HG03039 (cell line): ENCODE measurements at regions not wholly inside any gene's neighbourhood (a gene's known extent, or its start where the extent isn't known, plus 50 kb on each side); places are given as distances from the start of the nearest gene placed in this dataset.
A peak's percentile ranks its signal among the peaks of the same experiment; 100 is the strongest.

ENCODE experiments used
- ATAC-seq: cut with Tn5 transposase; IDR thresholded peaks from one replicate; pipeline ENCODE4 v1.9.1; 2021; ENCODE audit warnings: mild to moderate bottlenecking, moderate library complexity; ENCODE audit not compliant: unreplicated experiment

DNA sequence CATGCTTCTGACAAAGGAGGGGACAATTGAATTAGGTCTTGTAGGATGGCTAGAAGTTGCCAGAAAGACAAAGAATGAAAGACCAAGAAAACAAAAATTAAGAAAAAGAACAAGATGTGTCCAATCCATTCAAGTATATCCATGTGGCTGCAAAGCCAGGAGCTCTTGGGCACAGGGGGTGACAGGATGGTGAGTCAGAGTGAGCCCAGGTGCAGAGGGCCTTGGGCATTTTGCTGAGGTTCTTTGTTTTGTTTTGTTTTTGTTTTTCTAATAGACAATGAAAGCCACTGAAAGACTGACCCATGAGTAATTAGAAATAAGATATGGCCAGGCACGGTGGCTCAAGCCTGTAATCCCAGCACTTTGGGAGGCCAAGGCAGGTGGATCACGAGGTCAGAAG, 104.6 kb upstream of the KLHL29 start:
- no peak for ATAC-seq

DNA sequence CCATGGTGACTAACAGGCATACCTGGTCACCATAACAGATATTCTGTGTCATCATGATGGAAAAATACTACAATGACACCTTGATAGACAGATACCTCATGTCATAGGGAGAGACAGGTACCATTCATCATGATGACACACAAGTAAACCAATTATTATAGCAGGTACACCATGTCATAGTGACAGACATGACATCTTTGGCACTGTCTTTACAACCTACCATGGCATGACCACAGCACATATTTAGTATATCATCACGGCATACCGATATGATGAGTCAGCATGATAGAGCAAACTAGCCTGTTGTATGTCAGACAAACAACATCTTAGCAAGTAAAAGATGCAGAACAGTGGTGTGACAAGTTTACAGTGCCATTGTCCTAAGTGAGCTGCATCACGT, 101.3 kb upstream of the KLHL29 start:
- ATAC-seq: no peak

DNA sequence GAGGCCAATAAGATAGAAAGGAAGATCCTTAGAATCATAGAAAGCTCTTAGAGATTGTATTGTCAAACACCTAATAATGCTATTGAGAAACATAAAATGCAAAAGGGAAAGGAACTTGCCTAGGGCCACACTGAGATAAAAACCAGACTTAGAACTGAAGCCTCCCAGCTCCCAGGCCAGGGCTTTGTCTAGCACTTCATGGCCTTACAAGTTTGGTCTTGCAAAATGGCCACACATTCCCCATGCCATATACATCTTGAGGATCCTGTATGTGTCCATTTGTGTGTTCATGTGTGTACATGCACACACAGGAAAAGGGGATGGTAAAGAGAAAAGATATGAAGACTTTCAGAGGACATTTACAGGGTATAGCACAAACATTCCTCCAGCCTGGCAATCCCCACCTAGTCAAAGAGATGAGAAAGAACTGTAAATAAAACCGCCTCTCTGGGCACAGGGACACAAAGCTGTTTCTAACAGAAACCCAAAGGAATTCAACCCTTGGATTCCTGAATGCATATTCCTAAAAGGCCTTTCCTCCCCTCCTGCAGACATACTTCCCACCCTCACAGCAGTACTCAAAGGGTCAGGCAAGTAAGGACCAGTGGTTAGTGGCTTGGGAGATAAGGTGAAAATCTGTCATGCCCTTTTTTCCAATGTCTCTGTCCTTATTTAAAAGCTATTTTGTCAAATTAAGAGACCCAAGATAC, 99.7 kb upstream of the KLHL29 start:
- no peak for ATAC-seq

DNA sequence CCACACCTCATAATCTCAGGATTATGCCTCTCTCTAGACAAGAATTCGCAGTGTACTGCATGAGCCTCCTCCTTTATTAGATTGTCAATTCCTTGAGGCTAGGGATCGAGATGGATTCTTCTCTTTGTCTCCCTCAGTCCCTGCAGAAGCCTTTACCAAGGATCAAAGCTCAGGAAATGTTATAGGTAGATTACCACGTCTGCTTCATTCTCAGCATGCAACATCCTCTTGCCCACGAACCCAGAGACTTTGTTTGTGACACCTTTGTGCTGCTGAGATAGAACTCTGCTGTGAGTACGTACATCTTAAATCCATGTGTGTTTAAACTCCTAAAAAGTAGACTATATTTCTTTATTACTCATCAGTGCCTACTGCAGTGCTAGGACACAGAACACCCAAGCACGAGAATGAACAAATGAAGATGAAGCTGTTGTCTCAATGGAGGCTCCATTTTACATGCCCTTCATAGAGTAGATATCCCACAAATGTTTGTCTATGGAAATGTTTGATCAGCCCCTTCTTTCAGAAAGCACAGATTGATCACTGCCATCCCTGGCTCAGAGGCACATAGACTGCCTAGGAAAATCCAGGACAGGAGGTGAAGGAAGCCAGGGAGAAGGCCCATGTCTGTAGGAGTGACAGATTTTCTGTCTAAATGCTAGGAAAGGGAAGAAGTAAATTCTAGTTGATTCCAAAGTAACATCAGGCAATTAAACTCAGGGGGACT, 98.8 kb upstream of the KLHL29 start:
- no peak for ATAC-seq

DNA sequence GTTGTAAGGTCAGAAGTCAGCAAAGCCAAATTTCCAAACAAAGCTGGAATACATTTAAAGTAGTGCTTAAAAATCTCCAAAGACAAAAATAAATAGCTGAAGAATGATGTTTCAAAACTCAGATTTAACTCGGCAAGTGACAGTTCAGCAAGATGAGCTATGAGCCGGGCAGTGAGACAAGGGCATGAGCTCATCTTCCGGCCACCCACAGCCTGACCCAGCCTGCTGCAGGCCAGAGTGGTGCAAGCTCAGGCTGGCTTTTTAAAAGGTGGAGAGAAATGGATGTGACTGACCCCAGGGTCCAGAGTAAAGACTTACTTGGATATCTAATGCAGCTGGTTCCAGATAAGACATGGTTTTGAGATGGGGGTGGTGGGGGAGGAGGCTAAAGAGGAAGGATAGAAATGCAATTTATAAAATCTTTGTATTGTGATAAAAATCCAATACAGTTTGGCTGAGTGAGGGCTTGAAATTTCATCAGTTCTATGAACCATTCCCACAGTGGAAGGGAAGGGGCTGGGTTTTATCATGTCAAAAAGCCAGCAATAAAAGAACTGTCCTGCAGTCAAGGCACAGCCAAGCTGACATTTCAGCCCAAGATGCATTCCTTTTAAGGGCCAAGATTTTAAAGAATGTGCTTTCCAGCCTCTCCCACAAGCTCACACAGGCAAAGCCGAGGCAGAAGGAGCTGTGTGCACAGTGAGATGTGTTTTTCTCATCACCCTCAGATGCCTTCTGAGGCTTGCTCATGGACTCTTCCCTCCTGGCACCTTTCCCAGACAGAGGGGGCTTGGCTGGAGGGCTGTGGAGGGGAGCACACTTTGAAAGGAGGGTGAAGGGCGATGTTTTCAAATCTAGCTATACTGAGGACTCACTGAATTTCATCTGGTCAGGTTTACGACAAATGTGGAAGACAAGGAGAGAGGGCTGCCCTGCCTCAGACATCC, 97.9 kb upstream of the KLHL29 start:
- no peak for ATAC-seq

DNA sequence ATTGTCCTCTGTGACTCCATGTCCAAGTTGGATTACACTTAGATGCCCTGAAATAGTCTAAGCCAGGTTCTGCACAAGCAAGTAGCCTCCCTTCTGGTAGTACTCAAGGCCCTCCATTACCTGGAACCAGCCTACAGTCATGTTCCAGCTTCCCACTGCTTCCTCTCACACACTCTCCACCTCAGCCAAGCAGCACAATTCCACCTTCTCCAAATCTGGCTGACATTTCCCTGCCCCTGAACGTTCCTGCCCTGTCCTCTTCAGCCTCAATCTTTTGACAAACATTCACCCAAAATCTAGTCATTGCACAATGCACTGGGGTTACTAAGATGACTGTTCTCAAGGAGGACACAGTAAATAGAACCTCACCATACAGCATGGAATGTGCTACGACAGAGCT, 95.3 kb upstream of the KLHL29 start:
- ATAC-seq: no peak

DNA sequence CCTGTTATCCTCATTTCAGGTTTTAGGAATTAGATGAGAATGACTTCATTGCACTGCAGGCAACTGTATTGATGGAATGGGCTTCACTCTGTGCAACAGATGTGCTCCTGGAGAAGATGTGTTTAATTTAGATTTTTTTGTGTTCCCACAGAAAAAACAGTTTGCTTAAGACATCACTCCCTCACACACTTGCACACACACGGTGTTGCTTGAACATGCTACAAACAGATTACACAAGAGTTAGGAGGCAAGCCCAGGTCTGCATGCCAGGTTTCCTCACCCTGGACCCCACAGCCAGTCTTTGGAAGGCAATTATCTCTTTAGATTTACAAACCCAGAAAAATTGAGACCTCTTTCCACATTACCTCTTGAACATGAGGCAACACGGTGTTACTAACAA, 93.7 kb upstream of the KLHL29 start:
- no peak for ATAC-seq

DNA sequence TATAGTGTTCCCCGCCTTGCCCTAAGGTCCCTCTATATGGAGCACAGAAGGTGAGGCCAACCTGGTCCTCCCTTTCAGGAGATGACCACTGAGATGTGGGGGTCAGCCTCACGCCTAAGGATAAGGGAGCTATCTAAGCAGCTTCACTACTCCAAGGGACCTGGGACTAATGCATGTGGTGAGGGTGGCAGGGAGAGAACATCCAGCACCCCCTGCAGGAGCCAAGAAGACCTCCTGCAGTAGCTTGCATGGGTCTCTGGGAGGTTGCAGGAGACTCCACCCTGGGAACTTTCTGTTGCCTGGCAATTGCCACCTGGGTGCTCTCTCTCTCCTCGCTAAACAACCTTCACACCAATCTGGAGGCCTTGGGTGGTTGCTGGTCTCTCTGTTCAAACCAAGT, 93.0 kb upstream of the KLHL29 start:
- no peak for ATAC-seq

DNA sequence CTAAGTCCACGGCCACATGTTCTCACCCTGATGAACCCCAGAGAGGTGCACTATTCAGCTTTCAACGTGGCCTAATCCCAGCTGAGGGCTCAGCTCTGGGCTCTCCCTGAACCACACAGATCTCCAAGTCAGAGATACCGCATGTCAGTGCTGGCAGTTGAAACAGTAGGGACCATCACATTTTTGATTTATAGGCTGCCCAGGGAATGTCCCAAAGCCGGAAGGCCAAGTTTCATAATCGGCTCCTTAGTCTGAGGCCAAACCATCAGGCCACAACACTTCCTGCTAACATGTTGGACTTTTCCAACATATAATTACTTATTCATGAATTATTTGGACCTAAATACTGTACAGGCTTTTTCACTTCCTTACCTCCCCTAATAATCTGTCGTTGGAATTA, 91.9 kb upstream of the KLHL29 start:
- ATAC-seq: no peak

DNA sequence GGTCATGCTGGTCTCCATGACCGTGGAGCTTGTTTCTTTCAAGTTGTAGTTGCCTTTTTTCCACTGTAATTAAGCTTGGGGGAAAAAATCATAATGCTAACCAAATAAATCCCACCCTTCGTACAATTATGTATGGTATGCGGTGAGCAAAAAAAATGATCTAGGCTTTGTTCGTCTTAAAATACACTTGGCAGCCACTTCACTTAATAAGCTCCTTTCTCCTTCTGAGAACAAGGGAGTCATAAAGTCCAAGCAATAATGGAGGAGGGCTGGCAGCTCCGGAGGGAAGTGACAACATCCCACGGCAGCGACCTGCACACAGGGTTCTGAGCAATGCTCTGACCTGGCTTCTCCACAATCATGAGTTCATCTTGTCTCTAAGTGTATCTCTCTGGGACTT, 91.2 kb upstream of the KLHL29 start:
- ATAC-seq: no peak

DNA sequence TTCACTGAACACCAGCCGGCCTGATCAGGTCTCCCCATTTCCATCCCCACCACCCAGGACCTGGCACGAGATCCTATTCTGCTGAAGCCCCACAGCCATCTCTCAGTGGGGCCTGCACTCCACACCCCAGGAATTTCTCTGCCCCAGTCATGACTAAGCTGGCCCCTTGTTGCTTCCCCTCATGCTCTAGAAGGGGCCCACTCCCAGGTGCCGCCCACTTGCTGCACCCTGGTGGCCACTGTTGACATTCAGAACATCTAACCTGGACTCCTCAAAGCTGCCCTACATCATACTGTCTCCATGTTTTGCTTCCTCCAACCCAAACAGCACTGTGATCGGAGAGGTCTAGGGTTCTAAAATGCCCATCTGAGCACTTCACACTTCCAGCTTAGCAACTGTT, 90.7 kb upstream of the KLHL29 start:
- ATAC-seq: no peak

DNA sequence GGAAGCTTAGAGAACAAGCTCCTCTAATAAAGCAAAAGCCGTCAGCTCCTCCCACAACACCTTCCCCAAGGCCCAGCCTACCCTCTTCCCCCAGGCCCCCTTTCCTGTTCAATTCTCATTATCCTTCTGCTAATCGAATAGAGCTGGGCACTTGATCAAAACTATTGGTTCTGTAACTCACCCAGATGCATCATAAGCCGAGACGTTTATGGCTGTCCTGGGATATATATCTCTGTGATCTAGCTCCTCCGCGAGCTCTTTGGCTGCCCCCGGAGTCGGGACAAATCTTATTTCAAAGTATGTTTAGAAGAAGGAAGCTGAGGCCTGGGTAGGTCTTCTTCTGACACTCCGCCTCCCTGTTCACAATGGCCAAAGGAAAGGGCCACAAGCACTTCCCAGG, 88.3 kb upstream of the KLHL29 start:
- ATAC-seq: no peak

DNA sequence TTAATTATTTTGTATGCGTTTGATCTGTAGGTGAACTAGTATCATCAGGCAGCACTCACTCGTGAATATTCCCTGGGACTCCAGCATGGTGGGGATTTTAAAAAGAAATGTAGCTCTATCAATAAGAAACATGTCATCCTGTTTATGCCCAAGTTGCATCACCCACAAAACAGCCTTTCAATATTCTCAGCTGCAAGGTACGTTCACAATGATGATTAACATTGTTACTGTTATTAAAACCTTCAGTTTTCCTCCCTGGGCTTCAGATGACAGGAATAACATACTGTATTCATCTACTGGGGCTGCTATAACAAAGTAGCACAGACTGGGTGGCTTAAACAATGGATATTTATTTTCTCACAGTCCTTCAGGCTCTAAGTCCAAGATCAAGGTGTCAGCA, 87.9 kb upstream of the KLHL29 start:
- no peak for ATAC-seq

DNA sequence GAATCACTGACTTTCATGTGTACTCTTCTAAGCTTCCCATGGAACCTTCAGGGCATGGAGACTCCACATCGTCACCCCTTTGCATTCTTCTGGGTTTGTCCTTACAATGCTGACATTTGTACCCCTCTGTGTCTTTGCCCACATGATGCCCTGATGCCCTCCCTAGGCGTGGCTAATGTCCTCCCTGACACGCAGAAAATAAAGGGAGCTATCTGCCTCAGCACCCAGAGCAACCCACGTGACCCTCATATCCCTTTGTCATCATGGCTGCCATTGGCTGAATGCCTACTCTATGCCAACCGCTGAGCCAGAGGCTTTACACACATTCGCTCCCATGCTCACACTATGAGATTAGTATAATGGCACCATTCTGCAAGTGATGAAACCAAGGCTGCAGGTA, 86.4 kb upstream of the KLHL29 start:
- ATAC-seq: no peak

DNA sequence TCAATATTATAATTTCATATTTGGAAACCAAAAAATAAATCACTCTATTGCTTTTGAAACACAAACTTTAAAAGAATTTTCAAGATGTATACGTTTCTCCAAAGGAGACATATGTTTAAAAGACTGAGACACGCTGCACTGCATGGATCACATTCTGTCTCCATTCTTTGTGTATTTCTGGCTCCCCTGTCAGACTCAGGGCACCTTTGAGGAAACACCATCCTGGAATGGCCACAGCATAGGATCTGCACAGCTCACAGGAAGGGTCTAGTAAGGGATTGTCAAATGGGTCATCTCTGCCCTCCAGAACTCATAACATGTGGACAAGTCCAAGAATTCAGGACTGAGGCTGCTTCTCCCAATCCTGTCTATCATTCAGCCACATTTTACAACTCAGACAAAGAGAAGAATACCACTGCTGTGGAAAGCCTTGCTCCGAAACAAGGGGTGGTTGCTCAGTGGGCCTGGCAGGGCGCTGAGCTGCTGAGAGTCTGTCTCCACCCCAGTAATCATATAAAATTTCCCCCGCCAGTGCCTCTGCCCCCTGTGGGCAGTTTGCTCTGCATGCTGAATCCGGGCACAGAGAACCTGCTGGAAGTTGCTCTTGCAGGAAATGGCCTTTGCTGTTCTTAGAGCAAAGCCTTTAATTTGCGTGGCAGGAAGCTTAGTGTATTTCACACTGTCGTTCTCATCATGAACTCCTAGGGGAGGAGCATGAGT, 85.3 kb upstream of the KLHL29 start:
- no peak for ATAC-seq

DNA sequence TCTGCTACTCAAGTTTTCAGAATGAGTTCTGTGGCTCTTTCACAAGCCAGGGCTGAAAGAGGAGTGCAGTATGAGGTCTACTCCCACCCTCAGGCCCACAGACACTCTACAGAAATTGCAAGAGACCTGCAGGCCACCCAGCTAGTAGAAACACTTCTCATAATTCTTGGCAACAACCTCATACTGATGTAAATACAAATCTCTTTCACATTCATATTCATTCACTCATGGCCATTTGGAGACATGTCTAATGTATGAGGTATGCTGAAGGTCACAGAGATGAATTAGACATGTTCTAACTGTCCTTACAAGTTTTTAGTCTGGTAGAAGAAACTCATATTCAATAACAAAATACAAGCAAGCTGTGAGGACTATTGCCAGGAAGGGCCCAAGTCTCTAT, 83.8 kb upstream of the KLHL29 start:
- no peak for ATAC-seq

DNA sequence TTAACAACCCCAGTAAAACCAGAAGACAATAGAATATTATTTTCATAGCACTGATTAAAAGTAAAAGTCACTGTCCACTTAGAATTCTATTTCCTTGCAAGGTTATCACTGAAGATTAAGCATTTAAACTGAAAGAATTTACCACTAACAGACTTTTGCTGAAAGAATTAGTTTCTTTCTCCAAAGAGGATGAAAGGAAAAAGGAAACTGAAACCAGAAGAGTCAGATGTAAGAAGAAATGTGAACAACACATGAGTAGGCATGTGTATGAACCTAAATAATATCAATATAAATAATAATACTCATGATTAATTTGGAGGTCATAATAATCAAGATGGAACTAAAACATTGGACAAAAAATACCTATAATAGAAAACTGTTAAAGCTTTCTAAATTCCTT, 82.4 kb upstream of the KLHL29 start:
- ATAC-seq: no peak

DNA sequence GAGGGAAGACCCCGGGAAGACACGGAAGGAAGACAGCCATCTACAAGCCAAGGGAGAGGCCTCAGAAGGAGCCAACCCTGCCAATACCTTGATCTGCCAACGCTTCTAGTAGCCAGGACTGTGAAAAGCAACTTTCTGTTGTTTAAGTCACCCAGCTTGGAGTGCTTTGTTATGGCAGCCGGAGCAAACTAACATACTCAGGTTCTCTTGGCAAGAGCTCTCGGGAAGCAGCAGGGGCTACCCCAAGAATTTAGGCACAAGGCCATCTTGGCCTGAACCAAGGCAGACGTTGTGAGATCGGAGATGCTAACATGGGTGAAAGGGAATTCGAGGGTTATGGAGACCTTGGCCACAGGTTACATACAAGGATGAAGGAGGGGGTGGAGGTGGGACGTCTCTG, 78.6 kb upstream of the KLHL29 start:
- no peak for ATAC-seq

DNA sequence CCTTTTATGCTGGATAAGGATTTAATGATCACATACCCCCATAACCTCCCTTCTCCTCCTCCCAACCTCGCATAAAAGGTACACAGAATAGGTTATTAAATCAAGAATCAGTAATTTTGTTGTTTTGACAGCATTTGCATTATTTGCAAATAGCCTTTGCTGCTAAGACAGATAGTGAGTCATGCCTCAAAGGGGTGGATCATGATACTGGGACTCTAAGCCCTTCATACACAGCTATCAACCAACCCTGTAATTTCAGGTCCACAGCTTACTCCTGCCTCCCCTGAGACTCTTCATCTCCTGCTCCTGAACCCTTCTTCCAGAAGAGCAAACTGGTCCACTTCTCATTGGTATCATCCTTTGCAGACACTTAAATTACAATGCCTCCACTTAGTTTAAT, 73.8 kb upstream of the KLHL29 start:
- ATAC-seq: no peak

DNA sequence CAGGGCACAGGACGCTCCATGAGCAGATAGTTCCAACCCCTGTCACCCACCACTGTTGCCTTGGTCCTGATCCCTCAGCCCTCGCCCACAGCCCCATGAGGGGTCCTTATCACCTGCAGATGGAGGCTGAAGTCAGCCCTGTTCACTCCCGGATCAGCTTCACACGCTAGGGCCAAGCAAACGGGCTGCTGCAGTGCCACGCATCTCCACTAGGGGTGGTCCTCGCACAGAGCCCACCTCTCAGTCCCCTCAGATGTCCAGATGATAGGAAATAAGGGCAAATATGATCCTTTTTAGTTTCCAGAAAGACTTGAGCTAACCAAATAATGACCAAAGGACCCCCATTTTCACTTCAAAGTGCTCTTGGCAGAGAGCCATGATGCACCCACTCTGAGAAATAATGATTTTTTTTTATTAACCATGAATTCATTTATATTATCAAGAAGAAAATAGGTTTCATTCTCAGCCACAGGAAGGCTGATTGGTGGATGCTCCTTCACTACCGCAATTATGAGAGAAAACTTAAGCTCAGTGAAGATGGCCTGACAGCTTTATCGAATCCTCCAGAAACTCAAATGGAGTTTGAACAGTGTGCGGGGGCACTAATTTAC, 71.9 kb upstream of the KLHL29 start:
- peak; percentile 83 for ATAC-seq

DNA sequence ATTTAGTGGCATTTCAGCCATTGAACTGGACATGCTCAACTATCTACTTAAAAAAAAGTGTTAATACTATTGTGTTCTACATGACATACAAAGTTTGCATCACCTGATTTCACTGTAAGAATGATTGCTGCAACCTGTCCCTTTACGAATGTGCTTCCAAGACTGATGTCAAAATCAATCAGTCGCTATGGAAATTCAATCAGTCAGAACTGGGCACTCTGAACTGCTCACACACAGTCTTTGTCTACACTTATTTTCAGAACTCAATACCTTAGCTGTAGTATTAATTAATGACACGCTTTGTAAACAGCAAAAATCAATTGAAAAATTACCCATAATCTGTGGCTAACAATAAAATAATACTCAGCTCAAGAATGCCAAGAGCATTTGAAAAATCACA, 70.3 kb upstream of the KLHL29 start:
- no peak for ATAC-seq
